ENCODE measurements at regions not wholly inside any gene's neighbourhood (a gene's known extent, or its start where the extent isn't known, plus 50 kb on each side); places are given as distances from the start of the nearest gene placed in this dataset.

- TF ChIP-seq CTCF (IDR thresholded peaks at IDR 0.05; ENCODE audit: low read depth, low read length, missing input control) (no peak), GABPA (IDR thresholded peaks at IDR 0.05 in 1 of 2, conservative IDR thresholded peaks at IDR 0.05 in 1 of 2) (no peak), RXRA (IDR thresholded peaks at IDR 0.05) (no peak), REST (IDR thresholded peaks at IDR 0.05) (no peak), JUND (IDR thresholded peaks at IDR 0.05) (no peak)
Measured at GRCh38 chr3:106185949-106186348, 317.1 kb upstream of the CBLB start.

Measured in liver (tissue), 3 donors.